ENCODE measurements at regions not wholly inside any gene's neighbourhood (a gene's known extent, or its start where the extent isn't known, plus 50 kb on each side); places are given as distances from the start of the nearest gene placed in this dataset.

GRCh38 chr4:147102596-147102995 lies 156.9 kb upstream of the TTC29 start (continued):
- TF ChIP-seq CREB5 (CRISPR knock-in tag; IDR thresholded peaks at IDR 0.05; ENCODE audit: low read depth): no peak
- no peak for TF ChIP-seq OSR1 (CRISPR knock-in tag; IDR thresholded peaks at IDR 0.05)
- no peak for TF ChIP-seq CSDC2 (CRISPR knock-in tag; IDR thresholded peaks at IDR 0.05)
- no peak for TF ChIP-seq RARB (CRISPR knock-in tag; IDR thresholded peaks at IDR 0.05)
- no peak for TF ChIP-seq SNAI2 (CRISPR knock-in tag; IDR thresholded peaks at IDR 0.05)
- no peak for TF ChIP-seq ZC3H10 (CRISPR knock-in tag; IDR thresholded peaks at IDR 0.05)
- no peak for TF ChIP-seq ZFP30 (CRISPR knock-in tag; IDR thresholded peaks at IDR 0.05)

- no peak for TF ChIP-seq ISL1 (CRISPR knock-in tag; IDR thresholded peaks at IDR 0.05)
- TF ChIP-seq CSRNP3 (CRISPR knock-in tag; IDR thresholded peaks at IDR 0.05): no peak
- no peak for TF ChIP-seq ESRRG (CRISPR knock-in tag; IDR thresholded peaks at IDR 0.05)
- peak; percentile 96 for ATAC-seq
Observed at GRCh38 chr4:147103403-147103946, 157.8 kb upstream of the TTC29 start.

- TF ChIP-seq BACH2 (CRISPR knock-in tag; IDR thresholded peaks at IDR 0.05; ENCODE audit: borderline replicate concordance) (no peak), ZNF70 (CRISPR knock-in tag; IDR thresholded peaks at IDR 0.05) (no peak), ZNF8 (CRISPR knock-in tag; IDR thresholded peaks at IDR 0.05) (no peak), ZNF565 (CRISPR knock-in tag; conservative IDR thresholded peaks at IDR 0.05; ENCODE audit: low read depth) (no peak), ARNTL (CRISPR knock-in tag; IDR thresholded peaks at IDR 0.05; ENCODE audit: borderline replicate concordance, low read depth) (no peak), POU6F1 (CRISPR knock-in tag; IDR thresholded peaks at IDR 0.05; ENCODE audit: borderline replicate concordance, low read depth) (no peak), SNAI2 (CRISPR knock-in tag; IDR thresholded peaks at IDR 0.05) (no peak), TOX (CRISPR knock-in tag; IDR thresholded peaks at IDR 0.05; ENCODE audit: borderline replicate concordance) (no peak), CREB5 (CRISPR knock-in tag; IDR thresholded peaks at IDR 0.05; ENCODE audit: low read depth) (no peak), ISL1 (CRISPR knock-in tag; IDR thresholded peaks at IDR 0.05) (no peak), ZC3H10 (CRISPR knock-in tag; IDR thresholded peaks at IDR 0.05) (no peak), PPARA (CRISPR knock-in tag; IDR thresholded peaks at IDR 0.05; ENCODE audit: borderline replicate concordance) (no peak), CSRNP3 (CRISPR knock-in tag; IDR thresholded peaks at IDR 0.05) (no peak)
- no peak for ATAC-seq
Observed at GRCh38 chr4:147104768-147105167, 159.1 kb upstream of the TTC29 start.

- no peak for TF ChIP-seq CREB5 (CRISPR knock-in tag; IDR thresholded peaks at IDR 0.05; ENCODE audit: low read depth)
- TF ChIP-seq ZNF565 (CRISPR knock-in tag; conservative IDR thresholded peaks at IDR 0.05; ENCODE audit: low read depth): no peak
- no peak for TF ChIP-seq ZC3H10 (CRISPR knock-in tag; IDR thresholded peaks at IDR 0.05)
- TF ChIP-seq POU6F1 (CRISPR knock-in tag; IDR thresholded peaks at IDR 0.05; ENCODE audit: borderline replicate concordance, low read depth): no peak
- TF ChIP-seq SNAI2 (CRISPR knock-in tag; IDR thresholded peaks at IDR 0.05): no peak
- no peak for TF ChIP-seq TSHZ2 (CRISPR knock-in tag; IDR thresholded peaks at IDR 0.05)
- TF ChIP-seq RARB (CRISPR knock-in tag; IDR thresholded peaks at IDR 0.05): no peak
- no peak for TF ChIP-seq ZNF8 (CRISPR knock-in tag; IDR thresholded peaks at IDR 0.05)
- TF ChIP-seq GLIS3 (CRISPR knock-in tag; IDR thresholded peaks at IDR 0.05): no peak
- no peak for TF ChIP-seq BACH2 (CRISPR knock-in tag; IDR thresholded peaks at IDR 0.05; ENCODE audit: borderline replicate concordance)
- TF ChIP-seq OSR1 (CRISPR knock-in tag; IDR thresholded peaks at IDR 0.05): no peak
- no peak for TF ChIP-seq ESRRG (CRISPR knock-in tag; IDR thresholded peaks at IDR 0.05)
- no peak for TF ChIP-seq PPARA (CRISPR knock-in tag; IDR thresholded peaks at IDR 0.05; ENCODE audit: borderline replicate concordance)
- TF ChIP-seq ISL1 (CRISPR knock-in tag; IDR thresholded peaks at IDR 0.05): no peak
- TF ChIP-seq TCF4 (CRISPR knock-in tag; IDR thresholded peaks at IDR 0.05; ENCODE audit: borderline replicate concordance): no peak
- TF ChIP-seq TOX (CRISPR knock-in tag; IDR thresholded peaks at IDR 0.05; ENCODE audit: borderline replicate concordance): no peak
- ATAC-seq: no peak
Observed at GRCh38 chr4:147108409-147108808, 162.7 kb upstream of the TTC29 start.
